ENCODE measurements at regions not wholly inside any gene's neighbourhood (a gene's known extent, or its start where the extent isn't known, plus 50 kb on each side); places are given as distances from the start of the nearest gene placed in this dataset.

DNA sequence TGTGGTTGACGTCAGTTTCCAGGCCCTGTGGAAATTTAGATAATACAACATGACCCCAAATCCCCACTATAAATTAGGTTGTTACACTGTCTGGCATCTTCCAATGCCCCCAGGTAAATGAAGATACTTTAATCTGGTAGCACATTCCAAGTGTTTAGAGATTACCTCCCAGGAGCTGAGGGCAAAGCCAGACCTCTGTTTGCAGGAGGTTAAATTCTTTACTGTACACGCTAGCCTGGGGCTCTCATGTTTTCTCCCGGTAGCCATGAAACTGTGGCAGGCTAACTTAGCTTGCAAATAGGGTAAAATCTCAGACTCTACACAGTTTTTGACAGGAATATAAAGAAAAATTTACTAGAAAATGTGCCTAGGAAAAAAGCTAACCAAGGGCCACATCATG is 450.0 kb downstream of the PDGFC start:
- TF ChIP-seq TAF1 (IDR thresholded peaks at IDR 0.05; ENCODE audit: low read depth): no peak
- no peak for TF ChIP-seq ZBTB7A (IDR thresholded peaks at IDR 0.05; ENCODE audit: low read depth)
- TF ChIP-seq CEBPB (IDR thresholded peaks at IDR 0.05): no peak
- no peak for TF ChIP-seq EP300 (IDR thresholded peaks at IDR 0.05; ENCODE audit: borderline replicate concordance)
- TF ChIP-seq RAD21 (IDR thresholded peaks at IDR 0.05; ENCODE audit: low read depth): no peak
- no peak for TF ChIP-seq REST (IDR thresholded peaks at IDR 0.05; ENCODE audit: low read depth)
- TF ChIP-seq EGR1 (IDR thresholded peaks at IDR 0.05): no peak

Data from Ishikawa (cell line).